Tibial artery (tissue), 4 donors: ENCODE measurements at regions not wholly inside any gene's neighbourhood (a gene's known extent, or its start where the extent isn't known, plus 50 kb on each side); places are given as distances from the start of the nearest gene placed in this dataset.

Experiments
- DNase-seq, 2 donors: peaks; one replicate each; pipeline ENCODE4 v3.0.0-alpha.2; 2019
- H3K27ac ChIP-seq, 2 donors: fragments of 200-600 bp; sonication (generic) in 1 of 2; 1 replicate in 1 of 2; 2 replicates in 1 of 2; pipeline ENCODE4 v1.5.1; 2018 to 2019; ENCODE audit warnings: mild to moderate bottlenecking in 1 of 2
- H3K27me3 ChIP-seq, 2 donors: fragments of 200-600 bp; sonication (generic) in 1 of 2; one replicate each; pipeline versions ENCODE4 v1.5.1 to v1.6.0; 2016 to 2019
- H3K36me3 ChIP-seq, 3 donors: fragments of 200-600 bp; sonication (generic) in 2 of 3; one replicate each; pipeline ENCODE4 v1.5.1; 2016 to 2019; ENCODE audit warnings: mild to moderate bottlenecking in 2 of 3
- H3K4me1 ChIP-seq, 4 donors: fragments of 200-600 bp; sonication (generic) in 2 of 4; 1 replicate in 3 of 4; 2 replicates in 1 of 4; pipeline ENCODE4 v1.5.1; 2016 to 2019
- H3K4me3 ChIP-seq, 2 donors: fragments of 200-600 bp; sonication (generic) in 1 of 2; 1 replicate in 1 of 2; 2 replicates in 1 of 2; pipeline ENCODE4 v1.5.1; 2018 to 2019; ENCODE audit warnings: mild to moderate bottlenecking in 2 of 2
- H3K9me3 ChIP-seq, 3 donors: fragments of 200-600 bp; sonication (generic) in 1 of 3; one replicate each; pipeline ENCODE4 v1.5.1; 2016 to 2019
- CTCF ChIP-seq, 2 experiments: fragments of 200-600 bp in 1 of 2; fragments of 450-650 bp in 1 of 2; IDR thresholded peaks; one replicate each; pipeline ENCODE4 v1.5.1; 2017 to 2019; ENCODE audit warnings: antibody characterized with exemption in 2 of 2, mild to moderate bottlenecking in 1 of 2, moderate library complexity in 1 of 2
- intact Hi-C: fragments of 100-400 bp; cut with DNase I; formaldehyde crosslinking; loops from one replicate; pipeline ENCODE4 v1.15.0; 2023; ENCODE audit warnings: low total_unique reads

GRCh38 chr21:25103500-25104207 lies 503.6 kb downstream of the MRPL39 start:
- no peaks in the 10 kb centered on the region for H3K9me3 ChIP-seq
- no peaks in the 10 kb centered on the region for H3K36me3 ChIP-seq
- no peaks in the 10 kb centered on the region for H3K4me1 ChIP-seq
- DNase-seq = no peak
- no peak overlapping the region for H3K4me3 ChIP-seq
- H3K27me3 ChIP-seq = no peaks in the 10 kb centered on the region
- no peak overlapping the region for H3K27ac ChIP-seq
- intact Hi-C loops = no loop called here
- no peak for TF ChIP-seq CTCF (IDR thresholded peaks at IDR 0.05)

- Histone ChIP-seq H3K36me3 (no peaks in the 10 kb centered on the region), H3K27me3 (no peaks in the 10 kb centered on the region), H3K4me3 (no peak overlapping the region), H3K4me1 (no peaks in the 10 kb centered on the region), H3K9me3 (no peaks in the 10 kb centered on the region), H3K27ac (no peak overlapping the region)
- TF ChIP-seq CTCF (IDR thresholded peaks at IDR 0.05) = no peak
- DNase-seq = no peak
- intact Hi-C loops = no loop called here
Measured at GRCh38 chr21:25097648-25098047, 509.6 kb downstream of the MRPL39 start.

GRCh38 chr21:25094695-25095094 lies 512.6 kb downstream of the MRPL39 start:
- intact Hi-C loops = no loop called here
- no peaks in the 10 kb centered on the region for H3K4me1 ChIP-seq
- DNase-seq = no peak
- TF ChIP-seq CTCF (IDR thresholded peaks at IDR 0.05) = no peak
- no peaks in the 10 kb centered on the region for H3K36me3 ChIP-seq
- H3K4me3 ChIP-seq = no peak overlapping the region
- H3K27me3 ChIP-seq = no peaks in the 10 kb centered on the region
- H3K9me3 ChIP-seq = no peaks in the 10 kb centered on the region
- H3K27ac ChIP-seq = no peak overlapping the region

GRCh38 chr21:25092441-25093011 lies 514.8 kb downstream of the MRPL39 start:
- Histone ChIP-seq H3K4me3 (no peak overlapping the region), H3K9me3 (no peaks in the 10 kb centered on the region), H3K4me1 (no peaks in the 10 kb centered on the region), H3K36me3 (no peaks in the 10 kb centered on the region), H3K27ac (no peak overlapping the region), H3K27me3 (no peaks in the 10 kb centered on the region)
- intact Hi-C loops = no loop called here
- no peak for DNase-seq
- no peak for TF ChIP-seq CTCF (IDR thresholded peaks at IDR 0.05)

GRCh38 chr21:25081096-25081495 lies 526.2 kb downstream of the MRPL39 start:
- intact Hi-C loops = no loop called here
- no peak for DNase-seq
- TF ChIP-seq CTCF (IDR thresholded peaks at IDR 0.05) = no peak

More at GRCh38 chr21:25081096-25081495, 526.2 kb downstream of the MRPL39 start:
- Histone ChIP-seq H3K4me1 (no peaks in the 10 kb centered on the region), H3K9me3 (no peaks in the 10 kb centered on the region), H3K4me3 (no peak overlapping the region), H3K27me3 (no peaks in the 10 kb centered on the region), H3K36me3 (no peaks in the 10 kb centered on the region), H3K27ac (no peak overlapping the region)
